Peyer's patch (tissue), 4 donors: ENCODE measurements at regions not wholly inside any gene's neighbourhood (a gene's known extent, or its start where the extent isn't known, plus 50 kb on each side); places are given as distances from the start of the nearest gene placed in this dataset.

Source experiments
- POLR2A ChIP-seq, 2 donors: fragments of 450-650 bp; IDR thresholded peaks; one replicate each; pipeline ENCODE4 v1.5.1; 2017; ENCODE audit warnings: antibody characterized with exemption in 2 of 2, mild to moderate bottlenecking in 2 of 2, moderate library complexity in 2 of 2
- TF ChIP-seq, protein P1 (sequence below), 6 experiments: fragments of 450-650 bp in 4 of 6; fragments of 200-600 bp in 2 of 6; sonication (generic) in 1 of 6; IDR thresholded peaks; one replicate each; pipeline ENCODE4 v1.5.1; 2017 to 2019; ENCODE audit warnings: antibody characterized with exemption in 6 of 6, mild to moderate bottlenecking in 3 of 6, moderate library complexity in 1 of 6

DNA sequence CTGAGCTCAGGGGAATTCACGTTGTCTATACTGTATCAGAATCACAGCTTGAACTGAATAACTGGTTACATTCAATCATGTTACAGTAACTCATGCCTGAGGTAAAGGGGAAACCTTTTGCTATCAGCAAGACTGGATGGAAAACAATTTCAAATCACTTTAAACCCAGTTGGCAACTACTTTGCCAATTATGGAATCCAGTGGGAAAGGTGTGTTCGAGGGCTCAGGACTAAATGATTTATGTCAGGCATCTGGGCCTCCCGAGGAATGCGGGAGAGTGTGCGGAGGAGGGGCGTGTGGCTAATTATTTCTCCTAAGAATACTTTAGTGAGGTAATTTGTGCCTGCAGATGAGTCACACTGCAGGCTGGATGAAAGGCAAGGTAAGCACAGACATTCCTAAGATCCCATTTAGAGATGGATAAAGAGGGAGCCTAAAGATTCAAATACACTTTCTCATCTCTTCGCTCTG lies 100.1 kb downstream of the HRH4 start:
- no peak for TF ChIP-seq POLR2A (IDR thresholded peaks at IDR 0.05)
- TF ChIP-seq, protein P1, sequence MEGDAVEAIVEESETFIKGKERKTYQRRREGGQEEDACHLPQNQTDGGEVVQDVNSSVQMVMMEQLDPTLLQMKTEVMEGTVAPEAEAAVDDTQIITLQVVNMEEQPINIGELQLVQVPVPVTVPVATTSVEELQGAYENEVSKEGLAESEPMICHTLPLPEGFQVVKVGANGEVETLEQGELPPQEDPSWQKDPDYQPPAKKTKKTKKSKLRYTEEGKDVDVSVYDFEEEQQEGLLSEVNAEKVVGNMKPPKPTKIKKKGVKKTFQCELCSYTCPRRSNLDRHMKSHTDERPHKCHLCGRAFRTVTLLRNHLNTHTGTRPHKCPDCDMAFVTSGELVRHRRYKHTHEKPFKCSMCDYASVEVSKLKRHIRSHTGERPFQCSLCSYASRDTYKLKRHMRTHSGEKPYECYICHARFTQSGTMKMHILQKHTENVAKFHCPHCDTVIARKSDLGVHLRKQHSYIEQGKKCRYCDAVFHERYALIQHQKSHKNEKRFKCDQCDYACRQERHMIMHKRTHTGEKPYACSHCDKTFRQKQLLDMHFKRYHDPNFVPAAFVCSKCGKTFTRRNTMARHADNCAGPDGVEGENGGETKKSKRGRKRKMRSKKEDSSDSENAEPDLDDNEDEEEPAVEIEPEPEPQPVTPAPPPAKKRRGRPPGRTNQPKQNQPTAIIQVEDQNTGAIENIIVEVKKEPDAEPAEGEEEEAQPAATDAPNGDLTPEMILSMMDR (IDR thresholded peaks at IDR 0.05) = no peak
